Middle frontal gyrus (tissue), 1 donor: ENCODE measurements at regions not wholly inside any gene's neighbourhood (a gene's known extent, or its start where the extent isn't known, plus 50 kb on each side); places are given as distances from the start of the nearest gene placed in this dataset.

Experiments used
- DNase-seq: peaks from one replicate; pipeline ENCODE4 v3.0.0-alpha.2; 2015; ENCODE audit warnings: low spot score; ENCODE audit errors: extremely low spot score

GRCh38 chr1:192713921-192714320 is 78.0 kb downstream of the RGS13 start:
- DNase-seq: no peak

- no peak for DNase-seq
These were observed 84.2 kb upstream of the RGS2 start for GRCh38 chr1:192724670-192725069.

GRCh38 chr1:192726820-192727504 is 81.9 kb upstream of the RGS2 start:
- no peak for DNase-seq

DNA sequence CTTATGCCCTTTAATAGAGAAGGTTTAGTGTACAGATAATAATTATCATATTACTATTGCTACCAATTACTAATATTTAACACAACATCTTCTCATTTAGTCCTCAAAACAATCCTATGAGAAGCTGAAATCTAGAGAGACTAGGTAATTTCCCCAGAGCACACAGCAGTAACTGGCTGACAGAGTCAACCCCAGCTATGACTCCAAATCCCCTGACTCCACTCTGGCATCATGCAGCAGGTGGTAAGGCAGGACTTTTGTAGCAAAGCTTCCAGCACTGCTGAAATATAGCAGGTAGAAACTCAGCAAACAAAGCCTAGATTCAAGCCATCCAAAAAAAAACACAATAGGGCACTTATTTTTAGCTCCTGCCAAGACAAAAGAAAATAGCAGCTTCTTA is 79.3 kb upstream of the RGS2 start:
- no peak for DNase-seq

GRCh38 chr1:192730198-192730597 is 78.6 kb upstream of the RGS2 start:
- DNase-seq: peak; percentile 30

DNA sequence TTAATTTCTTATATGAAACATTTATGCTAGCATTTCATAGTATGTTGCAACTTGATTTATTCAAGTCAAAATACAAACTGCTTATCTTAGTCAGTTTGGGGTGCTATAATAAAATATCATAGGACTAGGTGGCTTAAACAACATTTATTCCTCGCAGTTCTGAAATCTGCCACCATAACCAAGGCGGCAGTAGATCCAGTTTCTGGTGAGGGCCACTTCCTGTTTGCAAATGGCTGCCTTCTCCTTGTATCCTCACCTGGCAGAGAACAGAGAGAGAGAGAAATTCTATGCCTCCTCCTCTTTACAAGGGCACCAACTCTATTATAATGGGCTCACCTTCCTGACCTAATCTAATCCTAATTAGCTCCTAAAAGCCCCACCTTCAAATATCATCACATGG is 76.1 kb upstream of the RGS2 start:
- no peak for DNase-seq

- DNase-seq: no peak
These were observed 73.4 kb upstream of the RGS2 start for GRCh38 chr1:192735298-192735915.

- DNase-seq: no peak
These were observed 71.5 kb upstream of the RGS2 start for GRCh38 chr1:192737306-192737705.

GRCh38 chr1:192739476-192740184 is 69.2 kb upstream of the RGS2 start:
- DNase-seq: no peak

DNA sequence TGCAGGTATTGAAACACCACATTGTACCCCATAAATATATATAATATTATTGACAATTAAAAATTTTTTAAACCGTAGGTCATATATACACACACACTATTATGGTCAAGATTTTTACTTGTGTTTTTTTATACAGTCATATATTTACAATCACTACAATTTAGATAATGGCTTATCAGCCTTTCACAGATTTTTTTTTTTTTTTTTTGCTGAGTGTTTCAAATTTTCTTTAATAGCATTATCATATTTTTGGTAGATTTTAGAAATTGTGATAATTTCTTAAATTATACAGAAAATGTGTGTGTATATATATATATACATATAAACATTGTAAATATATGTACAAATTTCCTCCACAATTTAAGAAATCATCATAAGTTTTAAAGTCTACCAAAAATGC is 68.6 kb upstream of the RGS2 start:
- DNase-seq: no peak

DNA sequence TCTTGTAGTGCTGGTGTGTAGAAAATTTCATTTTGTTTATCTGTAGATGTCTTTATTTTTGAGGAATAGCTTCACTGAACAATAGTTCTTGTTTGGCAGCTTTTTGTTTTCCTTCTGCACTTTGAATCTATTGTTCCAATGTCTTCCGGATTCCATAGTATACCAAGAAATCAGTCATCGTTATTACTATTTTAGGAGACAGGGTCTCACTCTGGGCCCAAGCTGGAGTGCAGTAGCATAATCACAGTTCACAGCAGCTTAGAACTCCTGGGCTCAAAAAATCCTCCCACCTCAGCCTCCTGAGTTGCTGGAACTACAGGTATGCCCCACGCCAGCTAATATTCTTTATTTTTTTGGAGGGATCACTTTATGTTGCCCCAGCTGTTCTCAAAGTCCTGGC is 67.7 kb upstream of the RGS2 start:
- DNase-seq: no peak

- no peak for DNase-seq
These were observed 61.5 kb upstream of the RGS2 start for GRCh38 chr1:192747301-192747700.

- no peak for DNase-seq
These were observed 60.9 kb upstream of the RGS2 start for GRCh38 chr1:192747943-192748342.

DNA sequence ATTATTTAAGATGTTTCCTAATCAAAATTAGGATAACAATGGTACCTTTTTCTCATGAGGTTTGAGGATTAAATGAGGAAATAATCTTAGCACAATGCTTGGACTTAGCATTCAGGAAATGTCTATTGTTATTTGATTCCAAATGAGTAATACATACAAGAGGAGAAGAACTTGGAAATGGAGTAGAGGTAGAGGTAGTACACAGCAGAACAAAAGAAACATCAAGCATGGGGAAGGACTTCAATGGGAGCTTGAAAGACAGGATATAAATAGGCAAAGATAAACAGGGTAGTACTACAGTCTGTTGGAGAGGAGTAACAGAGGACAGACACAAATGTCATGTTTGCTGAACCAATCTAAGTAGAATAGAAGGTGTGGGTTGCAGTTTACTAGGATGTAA is 59.5 kb upstream of the RGS2 start:
- no peak for DNase-seq

DNA sequence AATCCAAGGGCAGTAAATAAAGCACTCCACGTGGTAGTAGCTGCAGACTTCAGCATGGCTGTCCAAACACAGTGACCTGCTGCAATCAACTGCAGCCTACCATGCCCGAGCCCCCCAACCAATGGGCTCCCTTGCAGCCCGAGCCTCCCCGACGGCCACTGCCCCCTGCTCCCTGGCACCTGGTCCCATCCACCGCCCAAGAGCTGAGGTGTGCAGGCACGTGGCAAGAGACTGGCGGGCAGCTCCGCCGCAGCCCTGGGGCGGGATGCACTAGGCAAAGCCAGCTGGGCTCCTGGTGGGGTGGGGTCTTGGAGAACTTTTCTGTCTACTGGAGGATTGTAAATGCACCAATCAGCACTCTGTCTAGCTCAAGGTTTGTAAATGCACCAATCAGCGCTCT is 57.6 kb upstream of the RGS2 start:
- no peak for DNase-seq

GRCh38 chr1:192756314-192756713 is 52.5 kb upstream of the RGS2 start:
- DNase-seq: no peak

- no peak for DNase-seq
These were observed 52.0 kb upstream of the RGS2 start for GRCh38 chr1:192756847-192757246.

DNA sequence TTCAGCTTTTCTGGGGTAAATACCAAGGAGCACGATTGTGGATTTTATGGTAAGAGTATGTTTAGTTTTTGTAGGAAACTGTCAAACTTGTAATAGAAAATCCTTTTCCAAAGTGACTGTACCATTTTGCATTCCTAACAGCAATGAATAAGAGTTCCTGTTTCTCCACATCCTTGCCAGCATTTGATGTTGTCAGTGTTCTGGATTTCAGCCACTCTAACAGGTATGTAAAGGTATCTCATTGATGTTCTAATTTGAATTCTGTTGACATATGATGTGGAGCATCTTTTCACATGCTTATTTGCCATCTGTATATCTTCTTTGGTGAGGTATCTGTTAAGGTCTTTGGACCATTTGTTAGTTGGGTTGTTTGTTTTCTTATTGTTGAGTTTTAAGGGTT is 50.3 kb upstream of the RGS2 start:
- DNase-seq: no peak
